ENCODE measurements at regions not wholly inside any gene's neighbourhood (a gene's known extent, or its start where the extent isn't known, plus 50 kb on each side); places are given as distances from the start of the nearest gene placed in this dataset.

DNA sequence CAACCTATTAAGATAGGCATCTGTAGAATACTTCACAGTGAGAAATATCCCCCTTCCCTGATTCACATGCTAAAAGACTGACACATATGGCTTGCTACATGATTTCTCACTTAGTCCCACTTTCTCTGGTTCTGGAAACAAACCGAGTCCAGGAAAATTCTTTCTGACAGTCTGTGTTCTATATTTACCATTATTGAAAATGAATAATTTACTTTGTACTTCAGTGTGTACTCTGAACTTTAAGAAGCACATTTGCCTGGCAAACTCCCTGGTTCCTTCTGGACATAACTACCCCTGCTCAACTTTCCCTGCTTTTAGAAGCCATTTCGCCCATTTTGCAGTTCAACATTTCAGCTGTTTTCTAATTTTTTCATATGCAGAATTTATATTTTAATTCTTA, 53.6 kb downstream of the APCS start:
- Histone ChIP-seq H3K4me2 (ENCODE audit: insufficient read depth, low read length) (no peak overlapping the region), H3K36me3 (ENCODE audit: insufficient read depth, low read length) (no peaks in the 10 kb centered on the region), H3K4me3 (ENCODE audit: insufficient read depth, low read length) (no peak overlapping the region), H3K27ac (ENCODE audit: low read depth, low read length) (no peak overlapping the region), H2AFZ (ENCODE audit: low read length) (no peak overlapping the region), H3K9me3 (ENCODE audit: low read depth, low read length) (no peaks in the 10 kb centered on the region), H4K20me1 (ENCODE audit: insufficient read depth, low read length) (no peaks in the 10 kb centered on the region), H3K4me1 (ENCODE audit: insufficient read depth, low read length) (no peaks in the 10 kb centered on the region), H3K27me3 (ENCODE audit: insufficient read depth, low read length) (no peaks in the 10 kb centered on the region), H3K79me2 (ENCODE audit: insufficient read depth, low read length) (no peaks in the 10 kb centered on the region)
- no peak for DNase-seq (ENCODE audit: insufficient read length, low spot score, missing footprints)
- TF ChIP-seq, protein P1, sequence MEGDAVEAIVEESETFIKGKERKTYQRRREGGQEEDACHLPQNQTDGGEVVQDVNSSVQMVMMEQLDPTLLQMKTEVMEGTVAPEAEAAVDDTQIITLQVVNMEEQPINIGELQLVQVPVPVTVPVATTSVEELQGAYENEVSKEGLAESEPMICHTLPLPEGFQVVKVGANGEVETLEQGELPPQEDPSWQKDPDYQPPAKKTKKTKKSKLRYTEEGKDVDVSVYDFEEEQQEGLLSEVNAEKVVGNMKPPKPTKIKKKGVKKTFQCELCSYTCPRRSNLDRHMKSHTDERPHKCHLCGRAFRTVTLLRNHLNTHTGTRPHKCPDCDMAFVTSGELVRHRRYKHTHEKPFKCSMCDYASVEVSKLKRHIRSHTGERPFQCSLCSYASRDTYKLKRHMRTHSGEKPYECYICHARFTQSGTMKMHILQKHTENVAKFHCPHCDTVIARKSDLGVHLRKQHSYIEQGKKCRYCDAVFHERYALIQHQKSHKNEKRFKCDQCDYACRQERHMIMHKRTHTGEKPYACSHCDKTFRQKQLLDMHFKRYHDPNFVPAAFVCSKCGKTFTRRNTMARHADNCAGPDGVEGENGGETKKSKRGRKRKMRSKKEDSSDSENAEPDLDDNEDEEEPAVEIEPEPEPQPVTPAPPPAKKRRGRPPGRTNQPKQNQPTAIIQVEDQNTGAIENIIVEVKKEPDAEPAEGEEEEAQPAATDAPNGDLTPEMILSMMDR (IDR thresholded peaks at IDR 0.05; ENCODE audit: extremely low read depth, low read depth, low read length): no peak

DNA sequence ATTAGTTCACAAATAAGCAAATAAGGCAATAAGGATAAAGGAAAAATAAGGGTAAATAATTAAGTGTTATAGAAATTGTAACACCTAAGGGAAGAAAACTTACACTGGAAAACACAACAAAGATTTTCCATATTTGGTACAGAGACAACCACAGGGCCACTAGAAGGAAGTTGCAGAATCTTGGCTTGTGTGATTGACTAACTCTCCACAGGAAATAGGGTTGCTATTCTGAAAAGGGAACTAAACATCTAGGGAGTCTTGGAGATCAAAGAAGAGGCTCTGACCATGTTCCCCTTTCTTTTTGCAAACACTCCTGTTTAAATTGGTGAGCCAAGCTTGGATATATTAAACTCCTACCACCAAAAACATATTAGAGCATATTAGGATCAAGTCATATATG, 59.1 kb downstream of the APCS start:
- no peak overlapping the region for H3K4me3 ChIP-seq (ENCODE audit: insufficient read depth, low read length)
- H2AFZ ChIP-seq (ENCODE audit: low read length): no peak overlapping the region
- no peaks in the 10 kb centered on the region for H3K36me3 ChIP-seq (ENCODE audit: insufficient read depth, low read length)
- H3K27me3 ChIP-seq (ENCODE audit: insufficient read depth, low read length): no peaks in the 10 kb centered on the region
- H4K20me1 ChIP-seq (ENCODE audit: insufficient read depth, low read length): no peaks in the 10 kb centered on the region
- no peaks in the 10 kb centered on the region for H3K9me3 ChIP-seq (ENCODE audit: low read depth, low read length)
- H3K4me2 ChIP-seq (ENCODE audit: insufficient read depth, low read length): no peak overlapping the region
- DNase-seq (ENCODE audit: insufficient read length, low spot score, missing footprints): no peak
- H3K79me2 ChIP-seq (ENCODE audit: insufficient read depth, low read length): no peaks in the 10 kb centered on the region
- no peaks in the 10 kb centered on the region for H3K4me1 ChIP-seq (ENCODE audit: insufficient read depth, low read length)
- TF ChIP-seq, protein P1 (IDR thresholded peaks at IDR 0.05; ENCODE audit: extremely low read depth, low read depth, low read length): no peak
- no peak overlapping the region for H3K27ac ChIP-seq (ENCODE audit: low read depth, low read length)

DNA sequence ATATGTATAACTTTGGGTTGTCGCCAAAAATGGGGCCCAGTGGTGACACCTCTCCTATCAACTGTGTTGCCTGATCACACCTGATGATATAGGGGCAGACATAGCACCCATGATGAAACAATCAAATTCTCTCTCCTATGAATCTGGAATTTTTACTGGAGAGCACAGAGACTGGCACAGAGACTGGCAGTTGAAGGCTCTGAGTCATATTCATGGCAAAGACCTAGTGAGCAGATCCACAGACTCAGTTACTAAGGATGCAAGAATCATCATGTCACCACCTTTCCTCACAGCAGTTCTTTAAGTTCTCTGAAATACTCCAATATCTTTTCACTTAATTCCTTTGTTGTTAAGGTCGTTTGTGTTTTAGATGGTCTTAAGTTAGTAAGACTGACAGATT, 60.0 kb downstream of the APCS start:
- H4K20me1 ChIP-seq (ENCODE audit: insufficient read depth, low read length): no peaks in the 10 kb centered on the region
- no peaks in the 10 kb centered on the region for H3K9me3 ChIP-seq (ENCODE audit: low read depth, low read length)
- no peak for DNase-seq (ENCODE audit: insufficient read length, low spot score, missing footprints)
- H3K27ac ChIP-seq (ENCODE audit: low read depth, low read length): no peak overlapping the region
- TF ChIP-seq, protein P1 (IDR thresholded peaks at IDR 0.05; ENCODE audit: extremely low read depth, low read depth, low read length): no peak
- no peaks in the 10 kb centered on the region for H3K27me3 ChIP-seq (ENCODE audit: insufficient read depth, low read length)
- H3K79me2 ChIP-seq (ENCODE audit: insufficient read depth, low read length): no peaks in the 10 kb centered on the region
- H3K4me3 ChIP-seq (ENCODE audit: insufficient read depth, low read length): no peak overlapping the region
- H3K4me2 ChIP-seq (ENCODE audit: insufficient read depth, low read length): no peak overlapping the region
- H2AFZ ChIP-seq (ENCODE audit: low read length): no peak overlapping the region
- peaks cover 4% of the 10 kb centered on the region for H3K4me1 ChIP-seq (ENCODE audit: insufficient read depth, low read length)
- H3K36me3 ChIP-seq (ENCODE audit: insufficient read depth, low read length): no peaks in the 10 kb centered on the region

DNA sequence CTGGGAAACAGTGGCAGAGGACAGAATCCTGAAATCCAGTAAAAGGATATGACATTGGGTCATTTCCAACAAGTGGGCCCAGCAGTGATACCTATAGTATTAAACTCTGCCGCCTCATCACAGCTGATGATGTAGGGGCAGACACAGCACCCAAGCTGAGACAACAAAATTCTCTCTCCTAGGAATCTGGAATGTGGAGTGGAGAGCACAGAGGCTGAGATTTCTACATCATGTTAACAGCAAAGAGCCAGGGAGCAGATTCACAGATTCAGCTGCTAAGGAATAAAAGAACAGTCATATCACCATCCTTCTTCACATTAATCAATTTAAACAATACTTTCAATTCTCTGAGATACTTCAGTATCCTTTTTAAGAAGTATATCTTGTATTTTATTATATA, 61.9 kb downstream of the CRP start:
- Histone ChIP-seq H3K36me3 (ENCODE audit: insufficient read depth, low read length) (no peaks in the 10 kb centered on the region), H3K4me3 (ENCODE audit: insufficient read depth, low read length) (no peak overlapping the region), H4K20me1 (ENCODE audit: insufficient read depth, low read length) (no peaks in the 10 kb centered on the region), H2AFZ (ENCODE audit: low read length) (peak overlapping the region; percentile 58), H3K27me3 (ENCODE audit: insufficient read depth, low read length) (no peaks in the 10 kb centered on the region), H3K4me2 (ENCODE audit: insufficient read depth, low read length) (peak overlapping the region; percentile 8), H3K4me1 (ENCODE audit: insufficient read depth, low read length) (peaks cover 4% of the 10 kb centered on the region), H3K79me2 (ENCODE audit: insufficient read depth, low read length) (no peaks in the 10 kb centered on the region), H3K27ac (ENCODE audit: low read depth, low read length) (peak overlapping the region; percentile 64), H3K9me3 (ENCODE audit: low read depth, low read length) (no peaks in the 10 kb centered on the region)
- TF ChIP-seq, protein P1 (IDR thresholded peaks at IDR 0.05; ENCODE audit: extremely low read depth, low read depth, low read length): no peak
- no peak for DNase-seq (ENCODE audit: insufficient read length, low spot score, missing footprints)

All from osteoblast (primary cell).